ENCODE measurements at regions not wholly inside any gene's neighbourhood (a gene's known extent, or its start where the extent isn't known, plus 50 kb on each side); places are given as distances from the start of the nearest gene placed in this dataset.

DNA sequence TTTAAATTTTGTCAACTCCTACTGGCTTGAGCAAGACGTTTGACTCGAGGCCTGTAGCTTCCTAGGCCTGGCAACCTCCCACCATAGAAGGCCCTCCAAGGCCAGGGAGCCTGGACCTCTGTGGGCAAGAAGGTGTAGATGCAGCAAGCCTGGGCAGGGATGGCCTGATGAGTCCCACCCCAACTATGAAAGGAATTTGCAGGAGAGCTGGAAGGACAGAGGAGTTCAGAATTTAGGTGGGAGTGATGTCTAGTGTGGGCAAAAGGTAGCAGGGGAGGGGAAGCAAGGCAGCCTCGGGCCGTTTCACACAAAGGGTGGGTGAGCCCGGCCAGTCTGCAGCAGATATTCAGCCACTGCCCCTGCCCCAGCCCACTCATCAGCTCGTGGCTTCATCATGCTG lies 245.2 kb downstream of the CDH26 start:
- no TSS peak for BruUV-seq (replicated peaks)
- in situ Hi-C loops (cut with MboI; ENCODE audit: low sequenced_read_pairs), result loop anchor here (25.0 kb wide), 1 partner anchor 909 kb away; no protein-coding TSS in a partner anchor
- no peak for TF ChIP-seq MAZ (IDR thresholded peaks at IDR 0.05; ENCODE audit: borderline replicate concordance, low read depth, low read length)
- TF ChIP-seq SMC3 (IDR thresholded peaks at IDR 0.05; ENCODE audit: low read depth, low read length), result no peak
- TF ChIP-seq, protein P1, sequence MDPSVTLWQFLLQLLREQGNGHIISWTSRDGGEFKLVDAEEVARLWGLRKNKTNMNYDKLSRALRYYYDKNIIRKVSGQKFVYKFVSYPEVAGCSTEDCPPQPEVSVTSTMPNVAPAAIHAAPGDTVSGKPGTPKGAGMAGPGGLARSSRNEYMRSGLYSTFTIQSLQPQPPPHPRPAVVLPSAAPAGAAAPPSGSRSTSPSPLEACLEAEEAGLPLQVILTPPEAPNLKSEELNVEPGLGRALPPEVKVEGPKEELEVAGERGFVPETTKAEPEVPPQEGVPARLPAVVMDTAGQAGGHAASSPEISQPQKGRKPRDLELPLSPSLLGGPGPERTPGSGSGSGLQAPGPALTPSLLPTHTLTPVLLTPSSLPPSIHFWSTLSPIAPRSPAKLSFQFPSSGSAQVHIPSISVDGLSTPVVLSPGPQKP (IDR thresholded peaks at IDR 0.05; ENCODE audit: borderline replicate concordance, low read depth, low read length), result no peak
- TF ChIP-seq NFE2L2 (IDR thresholded peaks at IDR 0.05; ENCODE audit: low read depth, low read length), result no peak
- TF ChIP-seq FOS (IDR thresholded peaks at IDR 0.05; ENCODE audit: low read depth, low read length), result no peak
- no peak for TF ChIP-seq CEBPB (IDR thresholded peaks at IDR 0.05; ENCODE audit: low read depth, low read length)
- TF ChIP-seq RFX5 (IDR thresholded peaks at IDR 0.05; ENCODE audit: low read depth, low read length), result no peak
- TF ChIP-seq, protein P2, sequence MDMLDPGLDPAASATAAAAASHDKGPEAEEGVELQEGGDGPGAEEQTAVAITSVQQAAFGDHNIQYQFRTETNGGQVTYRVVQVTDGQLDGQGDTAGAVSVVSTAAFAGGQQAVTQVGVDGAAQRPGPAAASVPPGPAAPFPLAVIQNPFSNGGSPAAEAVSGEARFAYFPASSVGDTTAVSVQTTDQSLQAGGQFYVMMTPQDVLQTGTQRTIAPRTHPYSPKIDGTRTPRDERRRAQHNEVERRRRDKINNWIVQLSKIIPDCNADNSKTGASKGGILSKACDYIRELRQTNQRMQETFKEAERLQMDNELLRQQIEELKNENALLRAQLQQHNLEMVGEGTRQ (IDR thresholded peaks at IDR 0.05; ENCODE audit: low read depth, low read length), result no peak
- no peak for TF ChIP-seq POLR2A (IDR thresholded peaks at IDR 0.05; ENCODE audit: low read depth, low read length)
- no peak for TF ChIP-seq RCOR1 (IDR thresholded peaks at IDR 0.05; ENCODE audit: insufficient replicate concordance, low read length)
- TF ChIP-seq MAFK (IDR thresholded peaks at IDR 0.05; ENCODE audit: low read depth, low read length), result no peak
- TF ChIP-seq CHD1 (IDR thresholded peaks at IDR 0.05; ENCODE audit: low read depth, low read length), result no peak
- TF ChIP-seq, protein P3, sequence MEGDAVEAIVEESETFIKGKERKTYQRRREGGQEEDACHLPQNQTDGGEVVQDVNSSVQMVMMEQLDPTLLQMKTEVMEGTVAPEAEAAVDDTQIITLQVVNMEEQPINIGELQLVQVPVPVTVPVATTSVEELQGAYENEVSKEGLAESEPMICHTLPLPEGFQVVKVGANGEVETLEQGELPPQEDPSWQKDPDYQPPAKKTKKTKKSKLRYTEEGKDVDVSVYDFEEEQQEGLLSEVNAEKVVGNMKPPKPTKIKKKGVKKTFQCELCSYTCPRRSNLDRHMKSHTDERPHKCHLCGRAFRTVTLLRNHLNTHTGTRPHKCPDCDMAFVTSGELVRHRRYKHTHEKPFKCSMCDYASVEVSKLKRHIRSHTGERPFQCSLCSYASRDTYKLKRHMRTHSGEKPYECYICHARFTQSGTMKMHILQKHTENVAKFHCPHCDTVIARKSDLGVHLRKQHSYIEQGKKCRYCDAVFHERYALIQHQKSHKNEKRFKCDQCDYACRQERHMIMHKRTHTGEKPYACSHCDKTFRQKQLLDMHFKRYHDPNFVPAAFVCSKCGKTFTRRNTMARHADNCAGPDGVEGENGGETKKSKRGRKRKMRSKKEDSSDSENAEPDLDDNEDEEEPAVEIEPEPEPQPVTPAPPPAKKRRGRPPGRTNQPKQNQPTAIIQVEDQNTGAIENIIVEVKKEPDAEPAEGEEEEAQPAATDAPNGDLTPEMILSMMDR (conservative IDR thresholded peaks at IDR 0.05; ENCODE audit: low read depth, low read length), result no peak
- no peak for TF ChIP-seq MXI1 (IDR thresholded peaks at IDR 0.05; ENCODE audit: borderline replicate concordance, low read depth, low read length)
- no peak for TF ChIP-seq BHLHE40 (IDR thresholded peaks at IDR 0.05; ENCODE audit: low read depth, low read length)
- TF ChIP-seq RAD21 (IDR thresholded peaks at IDR 0.05; ENCODE audit: low read length), result no peak
- Histone ChIP-seq H3K79me1 (ENCODE audit: low read depth in 1 of 2, low read length in 2 of 2) (no peaks in the 10 kb centered on the region), H3K36me3 (ENCODE audit: control insufficient read depth, insufficient read depth, low read length) (no peaks in the 10 kb centered on the region), H3K27ac (ENCODE audit: insufficient read depth, low read length) (no peak overlapping the region), H4K20me1 (ENCODE audit: insufficient read depth, low read length) (no peaks in the 10 kb centered on the region), H3K4me2 (ENCODE audit: low read depth, low read length) (no peak overlapping the region), H3K4me3 (ENCODE audit: insufficient read depth, low read depth, low read length) (no peak overlapping the region), H3K9me3 (ENCODE audit: control insufficient read depth, insufficient read depth, low read length) (no peaks in the 10 kb centered on the region), H2BK5ac (ENCODE audit: low read depth, low read length, poor library complexity, severe bottlenecking) (no peak overlapping the region), H3K27me3 (ENCODE audit: control insufficient read depth, insufficient read depth, low read length) (no peaks in the 10 kb centered on the region), H3K9ac (ENCODE audit: low read depth, low read length) (no peak overlapping the region), H3K4me1 (ENCODE audit: control insufficient read depth, insufficient read depth, low read length) (no peaks in the 10 kb centered on the region), H4K8ac (ENCODE audit: low read depth in 2 of 2, low read length in 2 of 2) (no peak overlapping the region), H3K4ac (ENCODE audit: low read depth, low read length) (no peak overlapping the region), H2AFZ (replicated peaks; ENCODE audit: low read length, poor library complexity) (no peak overlapping the region), H4K5ac (ENCODE audit: low read depth, low read length) (no peak overlapping the region), H2BK15ac (ENCODE audit: low read depth, low read length) (no peak overlapping the region), H4K91ac (ENCODE audit: insufficient read depth, low read depth, low read length) (no peak overlapping the region), H3K14ac (replicated peaks; ENCODE audit: low read depth, low read length) (no peak overlapping the region), H2BK20ac (ENCODE audit: low read depth, low read length) (no peak overlapping the region), H2BK120ac (ENCODE audit: low read depth, low read length) (no peak overlapping the region), H2AK9ac (replicated peaks; ENCODE audit: low read depth, low read length, poor library complexity) (no peak overlapping the region), H3K56ac (ENCODE audit: extremely low read depth, insufficient read depth, low read length) (no peak overlapping the region), H3K23ac (ENCODE audit: low read depth, low read length) (no peak overlapping the region), H3K9me1 (ENCODE audit: insufficient read depth, low read length) (no peaks in the 10 kb centered on the region), H2AK5ac (ENCODE audit: low read depth, low read length) (no peak overlapping the region), H3K18ac (ENCODE audit: low read depth, low read length) (no peak overlapping the region)
- ChIA-PET POLR2A (ENCODE audit: unreplicated experiment) (no interaction called here), CTCF (no interaction called here)
- no CpG with 5 or more reads among the region's 6 CpGs for WGBS, 2 experiments (ENCODE audit: extremely low coverage in 2 of 2, insufficient read length in 1 of 2)
- ATAC-seq (ENCODE audit: low read depth) (peak; percentile 21; the same call in 1 of the 2 replicates), DNase-seq (no peak)
- dilution Hi-C loops (cut with HindIII; ENCODE audit: low sequenced_read_pairs, unreplicated experiment), result no loop called here
- intact Hi-C loops (cut with micrococcal nuclease), result no loop called here
